ENCODE measurements at regions not wholly inside any gene's neighbourhood (a gene's known extent, or its start where the extent isn't known, plus 50 kb on each side); places are given as distances from the start of the nearest gene placed in this dataset.

GRCh38 chr20:37616110-37616425 is 77.8 kb upstream of the CTNNBL1 start:
- no peak for TF ChIP-seq CTCF (conservative IDR thresholded peaks at IDR 0.05; ENCODE audit: low read depth, low read length)
- no peak for DNase-seq (ENCODE audit: low read depth)
- H3K4me3 ChIP-seq (ENCODE audit: low read length): no peak overlapping the region

- DNase-seq (ENCODE audit: low read depth): no peak
- TF ChIP-seq CTCF (conservative IDR thresholded peaks at IDR 0.05; ENCODE audit: low read depth, low read length): peak; percentile 83
- H3K4me3 ChIP-seq (ENCODE audit: low read length): no peak overlapping the region
Observed at GRCh38 chr20:37615340-37616109, 78.3 kb upstream of the CTNNBL1 start.

- DNase-seq (ENCODE audit: low read depth): no peak
- H3K4me3 ChIP-seq (ENCODE audit: low read length): no peak overlapping the region
- TF ChIP-seq CTCF (conservative IDR thresholded peaks at IDR 0.05; ENCODE audit: low read depth, low read length): no peak
Observed at GRCh38 chr20:37611852-37612251, 82.0 kb upstream of the CTNNBL1 start.

- TF ChIP-seq CTCF (conservative IDR thresholded peaks at IDR 0.05; ENCODE audit: low read depth, low read length): no peak
- DNase-seq (ENCODE audit: low read depth): no peak
- H3K4me3 ChIP-seq (ENCODE audit: low read length): no peak overlapping the region
Observed at GRCh38 chr20:37611346-37611745, 82.5 kb upstream of the CTNNBL1 start.

- H3K4me3 ChIP-seq (ENCODE audit: low read length): no peak overlapping the region
- TF ChIP-seq CTCF (conservative IDR thresholded peaks at IDR 0.05; ENCODE audit: low read depth, low read length): no peak
- no peak for DNase-seq (ENCODE audit: low read depth)
Observed at GRCh38 chr20:37610203-37610798, 82.6 kb upstream of the BLCAP start.

GRCh38 chr20:37602634-37603033 is 75.0 kb upstream of the BLCAP start:
- DNase-seq (ENCODE audit: low read depth): no peak
- H3K4me3 ChIP-seq (ENCODE audit: low read length): no peak overlapping the region
- no peak for TF ChIP-seq CTCF (conservative IDR thresholded peaks at IDR 0.05; ENCODE audit: low read depth, low read length)

- no peak for TF ChIP-seq CTCF (conservative IDR thresholded peaks at IDR 0.05; ENCODE audit: low read depth, low read length)
- H3K4me3 ChIP-seq (ENCODE audit: low read length): no peak overlapping the region
- DNase-seq (ENCODE audit: low read depth): no peak
Observed at GRCh38 chr20:37600486-37600885, 72.8 kb upstream of the BLCAP start.

Data from retinal pigment epithelial cell (primary cell).